Hepatocyte (in vitro differentiated cells): ENCODE measurements at regions not wholly inside any gene's neighbourhood (a gene's known extent, or its start where the extent isn't known, plus 50 kb on each side); places are given as distances from the start of the nearest gene placed in this dataset.

ENCODE experiments used
- CTCF ChIP-seq: fragments of 200-600 bp; sonication (generic); IDR thresholded peaks from 2 replicates; pipeline ENCODE4 v1.5.1; 2016; ENCODE audit warnings: antibody characterized with exemption, mild to moderate bottlenecking; ENCODE audit not compliant: poor library complexity
- EZH2 ChIP-seq: fragments of 200-600 bp; sonication (generic); IDR thresholded peaks from 2 replicates; pipeline ENCODE4 v1.6.1; 2016; ENCODE audit warnings: antibody characterized with exemption, mild to moderate bottlenecking, borderline replicate concordance
- EZH2phosphoT487 ChIP-seq: fragments of 200-600 bp; sonication (generic); IDR thresholded peaks from one replicate; pipeline ENCODE4 v1.6.1; 2018; ENCODE audit warnings: antibody characterized with exemption, mild to moderate bottlenecking, low read depth, moderate library complexity; ENCODE audit not compliant: unreplicated experiment, severe bottlenecking

DNA sequence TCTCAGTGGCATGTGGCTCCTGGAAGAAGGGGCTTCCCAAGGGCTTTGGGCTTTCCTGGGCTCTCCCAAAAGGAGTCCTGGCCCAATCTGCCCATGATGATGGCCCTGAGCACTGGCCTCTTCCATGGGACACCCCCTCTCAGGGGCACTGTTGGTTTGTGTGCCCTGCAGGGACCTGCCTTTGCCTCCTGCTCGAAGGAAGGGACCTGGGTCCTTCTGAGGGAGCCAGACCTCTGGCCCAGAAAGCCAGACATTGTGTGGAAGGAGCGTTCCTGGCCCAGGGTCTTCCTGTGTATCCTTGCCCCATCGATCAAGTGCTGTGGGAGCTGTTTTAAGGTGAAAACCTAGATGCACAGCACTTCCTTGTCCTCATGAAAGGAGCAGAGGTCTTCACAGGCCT lies 1689.3 kb downstream of the TP53TG3F start:
- TF ChIP-seq EZH2phosphoT487 (no peak), CTCF (no peak), EZH2 (no peak)
